Ramos (cell line): ENCODE measurements at regions not wholly inside any gene's neighbourhood (a gene's known extent, or its start where the extent isn't known, plus 50 kb on each side); places are given as distances from the start of the nearest gene placed in this dataset.

Source experiments
- in situ Hi-C: fragments of 300-500 bp; cut with MboI; formaldehyde crosslinking; loops from one replicate; pipeline ENCODE4 v1.14.3; 2022; ENCODE audit warnings: low sequenced_read_pairs; ENCODE audit not compliant: unreplicated experiment

DNA sequence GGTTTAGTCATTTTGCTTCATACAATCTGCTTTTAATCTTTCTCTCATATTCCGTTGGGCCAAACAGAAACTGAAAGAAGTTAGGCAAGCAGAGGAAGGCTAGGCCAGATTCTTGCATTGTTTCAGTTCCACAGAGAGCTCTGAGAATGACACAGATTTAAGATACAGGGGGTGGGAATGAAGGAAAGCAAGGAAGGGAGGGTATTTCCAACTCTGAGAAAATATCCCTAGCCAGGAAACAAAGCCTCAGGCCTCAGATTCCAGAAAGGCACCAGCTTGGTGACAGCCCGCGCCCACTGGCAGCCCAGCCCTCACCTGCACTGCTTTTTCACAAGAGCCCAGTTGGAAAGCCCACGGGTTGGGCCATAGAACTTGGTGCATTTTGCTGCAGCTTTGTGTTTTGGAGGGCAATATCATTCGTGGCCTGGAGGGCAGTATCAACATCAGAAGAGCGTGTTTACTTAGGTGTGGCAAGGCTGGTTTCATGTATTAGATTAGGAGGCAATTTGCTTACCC, 63.5 kb downstream of the ENC1 start:
- in situ Hi-C loops = no loop called here

DNA sequence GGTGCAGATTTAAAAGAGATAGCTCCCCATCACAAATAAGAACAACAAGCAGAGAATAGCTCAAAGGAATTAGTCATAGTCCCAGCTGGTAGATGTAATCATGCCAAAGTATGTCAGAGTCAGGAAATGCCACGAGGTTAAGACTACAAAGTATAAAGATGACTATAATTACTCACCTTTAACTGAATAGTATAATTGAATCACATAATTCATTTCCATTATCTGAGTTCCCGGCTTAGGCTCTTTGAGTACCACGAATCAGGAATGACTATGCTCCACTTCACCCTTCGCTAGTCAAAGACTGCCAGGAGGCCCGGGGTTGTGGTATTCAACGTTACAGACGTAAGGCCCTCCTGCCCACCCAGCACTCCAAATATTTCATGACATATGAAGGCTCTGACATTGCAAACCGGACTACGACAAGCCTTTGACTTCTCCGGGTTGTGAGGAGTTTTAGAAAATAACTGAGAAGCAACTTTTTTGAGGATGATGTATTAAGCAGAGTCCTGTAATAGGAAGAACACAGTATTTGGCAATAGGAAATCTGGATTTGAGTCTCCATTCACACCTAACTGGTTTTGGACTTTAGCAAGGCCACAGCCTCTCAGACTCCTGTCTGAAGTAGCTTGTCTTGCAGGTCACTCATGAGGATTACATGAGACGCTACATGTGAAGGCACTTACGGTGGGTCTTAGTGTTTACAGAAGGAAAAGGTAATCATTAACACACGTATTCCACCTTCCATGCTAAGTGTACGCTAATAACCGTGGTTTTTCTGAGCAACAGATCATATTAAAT, 64.6 kb downstream of the ENC1 start:
- in situ Hi-C loops = no loop called here

DNA sequence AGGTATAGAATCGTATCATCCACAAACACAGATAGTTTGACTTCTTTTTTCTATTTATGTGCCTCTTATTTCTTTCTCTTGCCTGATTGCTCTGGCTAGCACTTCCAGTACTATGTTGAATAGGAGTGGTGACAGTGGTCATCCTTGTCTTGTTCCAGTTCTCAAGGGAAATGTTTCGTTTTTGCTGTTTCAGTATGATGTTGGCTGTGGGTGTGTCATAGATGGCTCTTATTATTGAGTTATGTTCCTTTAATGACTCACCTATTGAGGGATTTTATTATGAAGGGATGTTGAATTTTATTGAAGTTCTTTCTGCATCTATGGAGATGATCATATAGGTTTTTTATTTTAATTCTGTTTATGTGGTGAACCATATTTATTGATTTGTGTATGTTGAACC, 70.3 kb downstream of the ENC1 start:
- in situ Hi-C loops = no loop called here

DNA sequence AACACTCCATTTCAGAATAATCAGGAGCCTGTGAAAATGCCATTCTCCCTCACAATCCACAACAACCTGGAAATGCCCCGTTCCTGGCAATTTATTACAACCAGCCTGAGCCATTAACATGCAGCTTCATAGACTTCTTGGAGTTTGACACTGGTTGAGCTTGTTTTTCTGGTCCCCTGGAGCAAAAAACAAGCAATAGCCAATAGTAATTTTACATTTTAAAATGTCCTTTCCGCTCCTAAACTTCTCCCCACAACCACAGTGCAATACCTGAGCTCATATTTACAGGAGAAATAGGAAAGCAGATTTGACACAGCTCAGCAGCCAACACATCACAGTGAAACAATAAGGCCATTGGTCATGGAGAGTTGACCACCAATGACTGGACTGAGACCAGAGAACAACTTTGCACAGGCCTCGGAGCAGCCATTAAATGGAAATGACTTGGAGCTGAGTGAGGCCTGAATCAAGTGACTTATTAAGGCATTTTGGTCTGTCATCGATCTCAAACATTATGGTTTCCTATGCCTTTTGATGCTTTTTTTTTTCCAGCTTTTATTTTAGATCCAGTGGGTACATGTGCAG, 73.0 kb downstream of the ENC1 start:
- in situ Hi-C loops = no loop called here

DNA sequence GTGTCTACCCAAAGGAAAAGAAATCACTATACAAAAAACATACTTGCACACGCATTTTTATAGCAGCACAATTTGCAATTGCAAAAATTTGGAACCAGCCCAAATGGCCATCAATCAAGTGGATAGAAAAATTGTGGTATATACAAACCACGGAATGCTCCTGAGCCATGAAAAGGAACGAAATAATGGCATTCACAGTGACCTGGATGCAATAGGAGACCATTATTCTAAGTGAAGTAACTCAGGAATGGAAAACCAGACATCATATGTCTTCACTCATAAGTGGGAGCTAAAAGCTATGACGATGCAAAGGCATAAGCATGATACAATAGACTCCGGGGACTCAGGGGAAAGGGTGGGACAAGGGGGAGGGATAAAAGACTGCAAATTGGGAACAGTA, 78.4 kb downstream of the ENC1 start:
- in situ Hi-C loops = no loop called here

DNA sequence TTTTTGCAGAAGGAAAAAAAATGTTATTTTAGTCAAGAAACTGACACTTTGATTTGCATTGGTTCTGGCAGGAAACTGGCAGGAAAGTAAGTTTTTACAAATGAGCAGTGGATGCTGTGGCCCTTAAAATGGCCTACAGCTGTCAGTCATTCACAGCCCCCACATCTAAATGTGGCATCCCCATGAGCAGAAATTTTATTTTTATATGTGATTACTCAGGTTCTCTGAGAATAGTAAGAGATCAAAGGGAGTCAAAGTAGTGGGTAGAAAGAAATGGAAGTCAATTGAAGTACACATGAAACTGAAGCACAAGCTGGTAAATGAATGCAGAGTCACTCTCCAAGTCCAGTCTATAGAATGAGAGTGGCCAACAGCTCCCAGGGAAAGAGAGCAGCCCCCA, 80.3 kb downstream of the ENC1 start:
- in situ Hi-C loops = no loop called here

DNA sequence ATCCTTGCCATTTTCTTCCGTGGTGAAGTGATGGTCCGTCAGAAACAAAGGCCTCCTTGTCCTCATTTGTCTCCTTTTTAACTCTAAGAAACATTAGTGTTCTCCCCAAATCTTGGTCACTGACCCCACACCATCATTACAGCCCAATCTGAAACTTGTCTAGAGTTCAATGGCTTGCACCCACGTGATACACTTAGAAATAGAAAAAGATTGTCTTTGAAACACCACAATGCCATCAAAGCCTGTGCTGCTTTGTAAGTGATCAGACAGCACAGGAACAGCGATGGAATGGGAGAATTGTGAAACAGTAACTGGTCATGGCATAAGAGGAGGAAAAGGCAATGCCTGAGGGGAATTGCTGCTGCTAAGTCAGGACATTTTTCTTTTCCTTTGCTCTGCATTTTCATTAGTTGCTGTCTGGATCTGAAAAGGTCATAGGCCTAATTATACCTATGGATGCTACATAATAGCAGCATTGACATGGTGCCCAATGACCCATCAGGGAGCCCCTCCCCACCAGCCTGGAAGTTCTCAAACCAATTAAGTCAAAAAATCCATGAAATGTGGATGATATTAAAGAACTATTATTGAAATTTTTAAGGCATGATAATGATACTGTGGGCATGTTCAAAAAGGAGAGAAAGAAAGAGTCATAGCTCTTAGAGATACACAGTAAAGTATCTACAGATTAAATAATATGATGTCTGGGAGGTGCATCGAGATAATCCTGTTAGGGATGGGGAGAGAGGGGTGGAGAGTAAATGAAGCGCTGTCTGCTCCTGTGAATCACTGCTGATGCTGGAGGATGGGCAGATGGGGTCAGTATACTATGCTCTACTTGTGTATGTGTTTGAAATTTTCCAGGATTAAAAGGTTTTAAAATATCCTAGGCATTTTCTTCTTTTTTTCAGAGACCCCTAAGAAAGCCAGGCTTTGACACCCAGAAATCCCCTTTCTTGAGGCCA, 83.6 kb downstream of the ENC1 start:
- in situ Hi-C loops = no loop called here

DNA sequence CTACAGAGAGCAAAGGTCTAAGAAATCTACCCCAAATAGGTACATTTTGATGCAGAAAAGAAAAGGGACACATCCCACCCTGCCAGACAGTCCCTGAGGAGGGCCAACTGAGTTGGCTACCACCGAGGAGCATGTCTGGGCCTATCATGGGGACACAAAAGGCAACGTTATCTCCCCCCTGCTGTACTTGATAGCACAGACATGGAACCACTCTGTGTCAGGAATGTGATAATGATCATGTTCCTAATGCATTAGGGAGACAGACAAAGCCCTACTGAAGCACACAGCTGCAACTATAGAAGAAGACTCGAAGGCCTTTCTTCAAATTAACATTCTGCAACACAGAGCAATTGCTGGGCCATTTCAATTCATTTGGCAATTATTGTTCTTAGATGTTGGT, 84.5 kb downstream of the ENC1 start:
- in situ Hi-C loops = no loop called here

DNA sequence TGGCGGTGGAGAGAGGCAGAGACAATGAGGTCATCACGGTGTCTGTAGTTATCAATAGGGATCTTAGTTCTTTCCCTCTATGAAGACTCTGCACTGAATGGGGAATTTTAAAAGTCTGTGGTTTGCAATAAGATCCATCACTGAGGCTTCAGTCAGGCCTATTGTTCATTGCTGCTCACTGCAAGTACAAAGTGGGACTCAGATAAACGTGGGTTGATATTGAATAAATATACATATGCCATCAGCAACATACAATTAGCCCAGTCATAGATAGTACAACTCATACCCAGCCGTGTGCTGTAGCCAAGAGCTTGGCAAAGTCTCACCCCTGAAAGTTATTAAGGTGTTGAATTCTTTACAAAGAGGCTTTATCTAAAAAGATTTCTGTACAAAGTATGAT, 88.4 kb downstream of the ENC1 start:
- in situ Hi-C loops = no loop called here

DNA sequence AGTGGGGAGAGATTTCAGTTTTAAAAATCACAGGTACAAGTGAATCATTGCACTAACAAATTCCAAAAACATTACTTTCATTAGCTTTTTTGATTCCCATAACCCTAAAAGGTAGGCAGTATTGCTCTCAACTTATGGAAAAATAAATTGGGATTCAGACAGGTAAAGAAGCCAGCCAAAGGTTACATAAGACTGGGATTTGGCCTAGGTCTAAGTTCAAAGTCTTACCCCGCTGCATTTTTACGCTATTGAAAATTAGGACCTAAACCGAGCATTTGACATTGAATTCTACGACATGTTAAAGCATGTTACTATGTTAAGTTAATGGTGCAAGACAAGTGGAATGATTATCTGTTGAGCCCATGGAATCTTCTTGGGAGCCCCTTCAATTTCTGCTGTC, 89.6 kb downstream of the ENC1 start:
- in situ Hi-C loops = no loop called here

- in situ Hi-C loops = no loop called here
These were observed 91.1 kb downstream of the ENC1 start for GRCh38 chr5:74549384-74549783.

DNA sequence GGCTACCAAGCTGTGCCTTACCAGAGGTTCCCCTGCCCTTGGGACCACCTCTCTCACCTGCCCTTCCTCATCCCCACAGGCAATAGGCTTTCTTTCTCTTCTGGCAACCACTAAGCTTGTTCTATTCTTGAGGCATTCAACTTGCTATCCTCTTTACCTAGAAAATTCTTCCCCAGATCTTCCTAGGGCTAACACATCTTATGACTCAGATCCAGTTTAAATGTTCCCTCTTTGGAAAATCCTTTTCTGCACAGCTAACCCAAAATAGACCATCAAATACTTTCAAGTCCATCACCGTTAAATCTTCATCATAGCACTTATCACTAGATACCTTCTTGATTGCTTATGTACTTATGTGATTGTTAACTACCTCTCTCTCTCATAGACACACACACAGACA, 93.7 kb downstream of the ENC1 start:
- in situ Hi-C loops = no loop called here

DNA sequence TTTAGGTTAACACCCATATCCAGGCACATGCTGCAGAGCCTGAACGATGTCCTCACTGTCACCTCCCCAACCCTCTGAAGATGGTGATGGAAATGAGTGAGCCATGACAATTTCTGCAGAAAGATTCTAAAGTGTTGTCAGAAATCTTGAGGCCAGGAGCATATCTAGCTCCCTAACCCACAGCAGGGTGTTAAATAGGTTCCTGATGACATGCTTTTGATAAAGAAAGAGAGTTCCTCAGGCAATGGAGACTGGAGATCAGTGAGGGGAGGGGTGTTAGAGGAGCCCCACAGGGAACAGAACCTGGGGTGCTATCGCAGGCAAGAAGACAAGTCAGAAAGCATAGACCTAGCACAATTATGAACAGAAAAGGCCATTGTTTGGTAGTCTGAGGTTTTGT, 95.7 kb downstream of the ENC1 start:
- in situ Hi-C loops = no loop called here

GRCh38 chr5:74543162-74543995, 97.1 kb downstream of the ENC1 start:
- in situ Hi-C loops = no loop called here

DNA sequence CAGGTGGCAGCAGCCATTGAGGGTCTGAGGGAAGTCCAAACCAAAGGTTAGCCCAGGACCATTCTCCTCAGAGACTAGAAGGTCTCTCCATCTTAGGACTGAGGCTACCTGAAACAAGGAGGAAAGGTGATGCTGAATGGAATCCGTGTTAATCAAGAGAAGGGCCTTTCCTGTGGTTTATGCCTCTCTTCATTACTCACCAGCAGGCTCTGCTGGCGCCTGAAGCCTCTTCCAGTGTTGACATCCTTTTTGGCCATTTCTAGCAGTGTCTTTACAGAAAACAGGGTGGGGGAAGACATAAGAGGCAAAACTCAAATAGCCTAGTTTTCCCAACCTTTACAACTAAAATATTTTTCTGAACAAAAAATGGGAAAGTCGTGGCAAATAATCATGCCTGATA, 98.0 kb downstream of the ENC1 start:
- in situ Hi-C loops = no loop called here

DNA sequence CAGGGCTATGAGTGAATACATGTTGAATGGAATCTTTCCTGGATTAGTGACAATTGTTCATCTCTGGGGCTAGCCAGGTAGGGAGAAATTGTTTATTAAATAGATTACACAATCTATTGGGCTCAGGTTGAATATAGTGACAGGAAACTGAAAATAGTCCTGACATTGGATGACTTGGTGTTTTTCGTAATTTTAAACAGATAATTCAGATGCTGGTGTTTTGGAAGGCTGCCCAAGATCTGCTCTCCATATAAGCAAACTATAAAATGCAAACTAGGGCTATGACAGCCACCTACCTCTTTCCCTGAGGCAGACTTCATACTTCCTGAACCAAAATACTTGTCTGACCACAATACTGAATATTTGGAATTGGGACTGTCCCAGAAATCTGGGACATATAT, 99.1 kb downstream of the ENC1 start:
- in situ Hi-C loops = no loop called here

DNA sequence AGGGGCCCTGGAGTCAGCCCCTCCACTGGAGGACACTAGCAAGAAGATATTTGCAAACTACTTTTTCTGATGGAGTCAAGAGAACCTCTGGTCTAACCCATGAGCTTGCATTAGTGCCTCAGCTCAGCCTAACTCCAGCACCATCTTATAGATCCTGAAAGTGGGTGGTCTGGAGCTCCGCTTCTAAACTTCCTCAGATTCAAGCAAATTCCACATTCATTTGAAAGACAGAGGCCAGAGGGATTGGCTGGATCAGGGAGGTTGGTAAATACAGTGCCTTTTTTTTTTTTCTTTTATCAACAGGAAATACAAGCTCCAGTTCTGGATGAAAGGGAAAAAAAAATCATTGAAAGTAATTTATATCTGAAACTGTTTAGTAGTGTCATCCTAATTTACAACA, 99.9 kb downstream of the ENC1 start:
- in situ Hi-C loops = no loop called here

DNA sequence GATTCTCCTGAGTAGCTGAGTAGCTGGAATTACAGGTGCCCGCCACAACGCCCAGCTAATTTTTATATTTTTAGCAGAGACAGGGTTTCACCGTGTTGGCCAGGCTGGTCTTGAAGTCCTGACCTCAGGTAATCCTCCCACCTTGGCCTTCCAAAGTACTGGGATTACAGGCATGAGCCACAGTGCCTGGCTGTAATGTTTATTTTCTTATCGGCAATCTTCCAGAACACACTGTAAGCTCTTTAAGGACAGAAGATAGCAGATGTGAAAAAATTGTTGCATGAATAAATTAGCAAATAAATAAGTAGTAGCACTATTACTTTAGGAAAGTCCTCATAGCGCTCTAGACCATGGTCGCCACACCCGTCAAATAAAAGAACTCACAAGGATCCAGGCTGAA, 100.5 kb downstream of the ENC1 start:
- in situ Hi-C loops = no loop called here

GRCh38 chr5:74538206-74538661, 102.3 kb downstream of the ENC1 start:
- in situ Hi-C loops = no loop called here

DNA sequence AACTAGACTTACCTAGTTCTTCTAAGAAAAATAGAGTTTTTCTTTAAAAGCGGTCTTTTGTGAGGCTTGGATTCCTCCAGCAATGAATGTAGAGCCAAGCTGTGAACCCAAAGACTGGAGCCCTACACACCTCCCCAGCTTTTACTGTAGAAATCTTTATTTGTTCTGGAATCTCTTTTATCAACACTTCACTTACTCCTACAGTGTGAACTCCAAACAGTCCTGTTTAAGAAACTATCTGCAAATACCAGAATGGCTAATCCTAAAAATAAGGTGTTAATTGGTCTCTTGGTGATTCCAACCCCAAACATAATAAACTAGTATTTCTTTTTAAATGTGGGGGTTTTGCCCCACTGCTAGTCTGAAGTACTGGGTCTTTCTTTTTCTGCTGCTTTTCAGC, 103.9 kb downstream of the ENC1 start:
- in situ Hi-C loops = no loop called here
